GM19468 (cell line): ENCODE measurements at regions not wholly inside any gene's neighbourhood (a gene's known extent, or its start where the extent isn't known, plus 50 kb on each side); places are given as distances from the start of the nearest gene placed in this dataset.
A peak's percentile ranks its signal among the peaks of the same experiment; 100 is the strongest.
"Not testable (repeated sequence)": the region's sequence is repeated elsewhere in the genome, so short reads cannot be mapped to it uniquely, and the experiment has no call there.

ENCODE experiments used
- ATAC-seq: cut with Tn5 transposase; IDR thresholded peaks from one replicate; pipeline ENCODE4 v1.9.1; 2021; ENCODE audit warnings: mild to moderate bottlenecking, moderate library complexity, moderate number of reproducible peaks; ENCODE audit not compliant: unreplicated experiment; ENCODE audit errors: extremely low read depth

DNA sequence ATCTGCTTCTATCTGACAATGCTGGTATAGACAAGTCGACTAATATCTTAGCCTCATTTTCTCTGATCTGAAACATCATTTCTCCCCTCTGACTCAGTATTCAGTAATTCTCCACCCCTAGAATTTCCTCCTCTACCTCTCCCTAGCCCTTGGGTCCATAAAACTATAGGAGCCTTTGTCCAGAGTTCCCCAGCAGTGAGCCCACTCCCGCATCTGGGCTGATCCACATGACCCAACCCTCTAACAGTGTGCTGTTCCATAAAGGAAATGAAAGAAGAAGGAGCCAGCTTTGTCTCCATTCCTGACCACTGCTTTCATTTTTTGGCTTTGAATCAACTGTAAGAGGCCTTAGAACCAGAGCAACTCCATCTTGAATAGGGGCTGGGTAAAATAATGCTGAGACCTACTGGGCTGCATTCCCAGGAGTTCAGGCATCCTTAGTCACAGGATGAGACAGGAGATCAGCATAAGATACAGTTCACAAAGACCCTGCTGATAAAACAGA, 222.7 kb upstream of the CDH8 start:
- not testable (repeated sequence) for ATAC-seq

DNA sequence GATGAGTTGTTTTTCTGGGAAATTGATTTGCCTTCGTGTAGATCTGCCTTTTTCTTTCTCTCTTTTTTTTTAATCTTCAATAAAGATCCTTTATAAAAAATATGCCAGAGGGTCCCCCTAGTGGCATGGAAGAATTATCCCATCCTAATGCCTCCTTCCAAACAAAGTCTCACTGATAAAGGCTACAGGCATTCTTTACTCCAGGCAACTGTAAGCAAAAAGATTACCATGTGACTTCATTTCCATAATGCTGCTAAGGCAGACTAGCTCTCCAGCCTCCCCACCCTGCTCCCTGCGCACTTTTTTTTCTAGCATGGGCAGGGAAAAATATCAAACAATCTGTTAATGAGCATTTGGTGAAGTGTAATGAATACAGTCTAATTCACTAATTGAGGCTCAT, 220.2 kb upstream of the CDH8 start:
- ATAC-seq: no peak

DNA sequence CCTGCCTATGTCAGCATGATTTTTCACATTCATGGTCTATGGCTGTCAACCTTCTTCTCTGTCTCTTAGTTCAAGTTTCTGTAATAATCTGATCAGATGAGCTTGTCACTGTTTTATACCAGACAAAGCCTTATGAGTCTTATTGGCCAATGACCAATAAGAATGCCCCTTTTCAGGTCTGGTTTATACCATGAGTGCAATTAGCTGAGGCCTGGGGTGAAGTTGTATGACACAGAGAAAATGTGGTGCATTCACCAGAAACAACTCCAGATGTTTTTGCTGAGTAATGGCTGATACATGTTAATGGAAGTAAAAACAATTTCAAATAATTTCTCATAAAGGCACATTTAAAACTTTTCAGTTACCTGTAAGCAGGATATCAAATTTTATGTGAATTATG, 218.6 kb upstream of the CDH8 start:
- ATAC-seq: no peak

DNA sequence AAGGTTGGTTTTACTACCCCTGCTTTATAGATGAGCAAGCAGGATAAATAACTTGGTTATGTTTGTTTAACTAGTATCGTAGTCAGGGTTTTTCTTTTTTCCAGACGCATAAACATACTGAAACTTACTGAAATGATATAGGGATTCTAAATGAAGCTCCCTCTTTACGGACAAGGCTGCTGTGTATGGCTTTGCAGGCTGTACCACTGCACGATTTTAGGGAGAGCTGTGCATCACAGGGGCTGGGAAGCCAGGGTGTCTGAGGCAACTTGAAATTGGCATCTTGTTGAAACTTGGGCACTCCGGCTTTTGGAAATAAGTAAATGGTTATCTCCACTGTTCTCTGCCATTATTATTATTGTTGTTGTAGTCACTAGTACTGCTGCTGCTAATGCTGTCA, 218.1 kb upstream of the CDH8 start:
- ATAC-seq: no peak

DNA sequence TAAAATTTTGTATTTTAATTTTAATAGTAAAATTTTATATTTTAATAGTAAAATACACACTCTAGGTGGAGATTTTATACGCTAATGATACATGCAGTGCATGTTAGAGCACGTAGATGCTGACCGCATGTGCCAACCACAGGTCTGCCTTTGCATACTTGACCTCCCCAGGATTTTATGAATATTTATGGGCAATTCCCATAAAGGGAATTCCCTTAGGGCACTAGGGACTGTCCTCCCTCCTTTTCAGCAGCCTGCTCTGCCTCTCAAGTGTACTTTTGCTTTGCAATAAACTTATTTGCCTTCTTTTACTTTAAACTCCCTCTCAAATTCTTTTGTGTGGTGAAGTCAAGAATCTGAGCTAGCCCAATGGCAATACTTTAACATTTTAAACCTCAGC, 217.7 kb upstream of the CDH8 start:
- ATAC-seq: no peak

DNA sequence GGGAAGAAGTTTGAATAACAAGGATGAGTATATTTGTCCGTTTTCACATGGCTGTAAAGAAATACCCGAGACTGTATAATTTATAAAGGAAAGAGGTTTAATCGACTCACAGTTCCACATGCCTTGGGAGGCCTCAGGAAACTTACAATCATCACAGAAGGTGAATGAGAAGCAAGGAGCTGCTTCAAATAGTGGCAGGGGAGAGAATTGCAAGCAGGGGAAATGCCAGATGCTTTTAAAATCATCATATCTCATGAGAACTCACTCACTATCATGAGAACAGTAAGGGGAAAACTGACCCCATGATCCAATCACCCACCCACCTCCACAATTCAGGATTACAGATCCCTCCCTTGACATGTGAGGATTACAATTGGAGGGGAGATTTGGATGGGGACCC, 212.8 kb upstream of the CDH8 start:
- ATAC-seq: no peak

DNA sequence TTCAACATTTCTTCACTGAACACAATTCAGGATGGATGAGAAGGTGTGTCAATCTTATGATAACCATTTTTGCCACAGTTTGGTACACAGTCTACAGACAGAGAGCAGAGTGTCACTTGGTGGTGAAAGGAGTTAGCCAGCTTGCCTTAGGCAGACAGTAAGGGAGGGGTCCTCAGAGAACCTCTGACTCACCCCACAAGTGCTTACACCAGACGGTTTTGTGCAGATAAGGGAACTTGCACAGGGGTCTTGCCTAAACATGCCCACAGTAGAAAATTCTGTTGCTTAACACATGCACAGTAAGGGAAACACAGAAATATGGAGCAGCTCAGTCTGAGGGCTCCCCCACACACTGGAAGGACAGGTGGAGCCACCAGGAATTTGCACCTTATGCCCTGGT, 204.5 kb upstream of the CDH8 start:
- no peak for ATAC-seq

DNA sequence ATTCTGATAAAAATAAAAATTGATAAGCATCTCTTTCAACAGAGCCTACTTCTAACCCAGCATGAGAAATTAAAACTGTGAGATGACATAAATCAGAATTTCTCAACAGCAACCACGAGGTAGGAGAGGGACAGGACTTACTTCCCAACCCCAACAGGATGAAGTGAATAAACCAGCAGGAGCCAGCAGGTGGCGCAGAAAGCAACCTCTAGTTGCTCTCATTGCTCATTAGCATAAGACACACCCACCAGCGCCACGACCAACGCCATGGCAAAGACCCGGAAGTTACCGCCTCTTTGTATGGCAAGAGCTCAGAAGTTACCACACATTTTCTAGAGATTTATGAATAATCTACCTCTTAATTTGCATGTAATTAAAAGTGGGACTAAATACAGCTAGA, 189.4 kb upstream of the CDH8 start:
- peak; percentile 83 for ATAC-seq

DNA sequence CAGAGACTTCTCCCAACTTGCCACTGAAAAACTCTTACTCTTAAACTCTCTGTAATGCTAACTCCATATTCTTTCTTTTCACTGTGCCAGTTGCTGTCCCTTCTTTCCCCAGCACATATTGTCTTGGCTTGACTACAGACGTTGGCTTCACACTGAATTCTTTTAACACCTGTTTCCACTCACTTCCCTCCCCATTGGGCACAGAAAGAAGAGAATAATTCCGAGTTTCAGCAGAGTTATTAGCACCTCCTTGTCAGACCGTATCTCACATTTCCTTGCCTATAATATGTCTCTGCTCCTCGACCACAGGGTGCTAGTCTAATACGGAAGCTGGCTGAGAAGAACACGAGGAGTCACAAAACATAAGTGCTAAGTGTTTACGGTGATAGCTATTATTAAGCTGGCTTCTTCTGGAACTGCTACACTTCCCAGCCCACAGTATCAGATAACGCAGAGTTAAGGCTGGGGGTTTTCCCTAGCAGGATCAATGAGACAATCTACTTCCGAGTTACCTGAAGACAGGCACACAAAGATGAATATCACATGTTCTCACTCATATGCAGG, 188.5 kb upstream of the CDH8 start:
- no peak for ATAC-seq

DNA sequence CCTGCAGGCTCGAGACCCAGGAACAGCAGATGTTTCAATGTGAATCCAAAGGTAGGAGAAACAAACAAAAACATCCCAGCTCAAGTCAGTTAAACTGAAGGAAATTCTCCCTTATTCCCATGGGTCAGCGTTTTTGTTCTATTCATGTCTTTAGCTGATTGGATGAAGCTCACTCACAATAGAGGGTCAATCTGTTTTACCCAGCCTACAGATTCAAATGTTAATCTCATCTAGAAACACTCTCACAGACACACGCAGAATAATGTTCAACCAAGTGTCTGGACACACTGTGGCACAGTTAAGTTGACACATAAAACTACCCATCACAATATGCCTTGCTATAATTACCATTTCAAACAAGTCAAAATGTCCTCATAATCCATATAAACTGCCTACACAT, 180.6 kb upstream of the CDH8 start:
- ATAC-seq: no peak

DNA sequence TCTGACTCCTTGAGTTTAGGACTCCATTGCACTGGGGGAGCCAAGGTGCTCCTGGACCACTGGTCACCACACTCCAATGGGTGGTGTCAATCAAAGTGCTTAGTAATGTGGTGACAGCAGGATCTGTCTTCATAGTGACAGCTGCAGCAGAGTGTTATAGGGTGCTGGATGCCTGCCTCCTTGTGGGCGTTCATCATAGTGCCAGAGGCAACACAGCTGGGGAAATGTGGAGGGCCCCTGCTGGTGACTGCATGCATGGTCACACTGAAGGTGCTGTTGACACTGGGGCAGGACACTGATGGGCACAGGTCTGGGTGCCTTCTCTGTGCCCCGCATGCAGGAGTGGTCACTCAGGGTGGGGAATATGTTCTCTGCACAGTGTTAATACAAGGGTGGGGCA, 177.5 kb upstream of the CDH8 start:
- no peak for ATAC-seq

DNA sequence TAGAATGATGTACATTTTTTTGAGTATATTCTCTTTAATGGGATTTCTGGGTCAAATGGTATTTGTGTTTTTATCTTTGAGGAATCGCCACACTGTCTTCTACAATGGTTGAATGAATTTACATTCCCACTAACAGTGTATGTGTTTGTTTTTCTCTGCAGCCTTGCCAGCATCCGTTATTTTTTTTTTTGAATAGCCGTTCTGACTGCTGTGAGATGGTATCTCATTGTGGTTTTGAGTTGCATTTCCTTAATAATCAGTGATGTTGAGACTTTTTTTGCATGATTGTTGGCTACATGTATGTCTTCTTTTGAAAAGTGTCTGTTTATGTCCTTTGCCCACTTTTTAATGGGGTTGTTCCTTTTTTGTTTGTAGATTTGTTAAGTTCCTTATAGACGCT, 172.7 kb upstream of the CDH8 start:
- no peak for ATAC-seq

DNA sequence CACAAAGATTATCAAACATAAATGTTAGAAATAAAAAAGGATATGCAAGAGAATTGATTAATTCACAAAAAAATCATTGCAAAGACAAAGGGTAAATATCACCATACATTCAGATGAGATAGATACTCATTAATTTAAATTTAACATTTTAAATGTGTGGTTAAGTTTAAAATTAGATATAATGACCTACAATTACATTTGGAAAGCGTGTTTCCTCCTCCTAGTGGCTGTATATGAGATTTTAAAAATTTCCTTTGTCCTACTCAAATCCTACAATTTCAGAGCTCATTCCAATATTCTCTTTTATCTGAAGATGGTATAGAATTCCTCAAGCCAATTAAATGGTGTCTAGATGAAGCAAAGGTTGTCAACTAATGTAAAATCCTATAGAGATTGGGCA, 169.2 kb upstream of the CDH8 start:
- no peak for ATAC-seq

DNA sequence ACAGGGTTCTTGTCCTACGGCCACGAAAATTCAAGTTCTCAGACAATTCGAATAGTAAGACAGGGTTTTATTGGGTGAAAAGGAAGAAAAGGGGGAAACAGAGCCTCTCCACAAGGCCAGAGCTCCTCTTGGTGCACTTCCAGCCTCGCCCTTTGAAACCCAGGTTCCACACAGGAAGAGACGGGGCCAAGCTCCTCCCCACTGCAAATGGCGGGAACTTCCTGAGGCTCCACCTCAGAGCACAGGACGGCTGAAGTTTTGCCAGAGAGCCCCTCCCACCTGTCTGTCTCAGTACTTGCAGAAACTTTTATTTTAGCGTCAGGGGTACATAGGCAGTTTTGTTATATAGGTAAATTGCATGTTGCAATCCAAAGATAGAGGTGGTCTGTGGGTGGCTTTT, 165.7 kb upstream of the CDH8 start:
- ATAC-seq: no peak

DNA sequence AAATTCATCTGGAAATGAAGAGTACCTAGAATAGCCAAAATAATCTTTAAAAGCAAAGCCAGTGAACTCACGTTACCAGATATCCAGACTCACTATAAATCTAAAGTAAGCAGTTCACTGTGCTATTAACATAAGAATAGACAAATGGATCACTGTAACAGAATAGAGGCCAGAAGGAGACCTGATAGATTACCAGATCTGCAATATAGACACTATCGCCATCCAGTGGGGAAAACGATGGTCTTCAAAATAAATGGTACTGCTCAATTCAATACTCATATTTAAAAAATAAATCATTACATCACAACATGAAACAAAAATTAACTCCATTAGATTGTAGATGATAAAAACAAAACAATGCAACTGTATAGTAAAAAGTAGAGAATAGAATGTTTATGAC, 158.6 kb upstream of the CDH8 start:
- no peak for ATAC-seq

DNA sequence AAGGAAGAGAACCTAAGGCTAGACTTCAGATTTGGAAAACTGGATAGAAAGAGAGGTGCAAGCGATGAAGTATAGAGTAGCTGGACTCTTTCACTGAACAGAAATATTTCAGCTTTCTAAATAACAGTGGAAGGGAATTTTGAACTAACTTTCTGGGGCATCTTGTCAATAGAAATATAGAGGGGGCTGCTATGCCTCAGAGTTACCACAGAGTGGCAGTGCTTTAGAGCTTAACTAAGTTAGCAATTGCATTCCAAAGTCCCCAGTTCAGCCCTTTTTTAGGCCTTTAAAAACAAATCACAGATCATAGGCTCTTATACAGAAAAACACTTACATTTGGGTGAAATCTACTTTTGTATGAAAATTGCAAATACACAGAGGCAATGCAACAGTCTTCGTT, 154.2 kb upstream of the CDH8 start:
- no peak for ATAC-seq

DNA sequence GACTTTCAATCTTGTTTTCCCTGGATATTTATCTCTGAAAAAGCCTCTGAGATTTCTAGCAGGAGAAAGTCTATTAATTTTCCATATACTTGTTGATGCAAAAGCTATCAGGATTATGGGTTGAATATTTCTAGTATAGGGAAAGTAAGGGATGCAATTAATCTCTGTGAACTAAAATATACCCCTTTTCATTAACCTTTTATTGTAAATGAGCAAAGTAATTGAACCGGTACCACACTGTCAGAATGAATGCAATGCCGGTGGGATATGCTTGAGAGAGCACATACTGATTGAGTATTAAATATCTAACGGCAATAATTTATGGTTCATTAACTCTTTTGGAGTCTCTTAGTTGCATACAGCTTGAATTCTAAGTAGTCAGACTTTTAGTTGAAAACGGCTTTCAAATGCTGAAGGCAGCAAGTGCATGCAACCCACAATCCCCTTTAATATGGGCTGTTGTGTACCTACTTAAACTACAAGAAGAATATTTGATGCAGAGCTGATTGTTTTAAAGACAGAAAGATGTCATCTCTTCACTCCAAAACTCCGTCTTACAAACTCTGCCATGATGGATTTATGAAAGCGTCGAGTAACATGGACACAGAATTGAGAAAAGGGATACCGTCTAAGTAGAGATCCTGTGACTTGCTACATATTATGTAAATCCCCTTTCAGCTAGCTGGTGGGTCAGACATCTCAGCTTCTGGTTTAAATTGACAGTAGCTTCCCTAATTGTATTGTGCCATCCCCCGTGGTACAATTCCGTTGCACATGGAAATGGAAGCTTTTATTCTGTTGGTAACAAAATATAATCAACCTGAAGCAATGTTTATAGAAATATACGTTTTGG, 141.3 kb upstream of the CDH8 start:
- no peak for ATAC-seq

DNA sequence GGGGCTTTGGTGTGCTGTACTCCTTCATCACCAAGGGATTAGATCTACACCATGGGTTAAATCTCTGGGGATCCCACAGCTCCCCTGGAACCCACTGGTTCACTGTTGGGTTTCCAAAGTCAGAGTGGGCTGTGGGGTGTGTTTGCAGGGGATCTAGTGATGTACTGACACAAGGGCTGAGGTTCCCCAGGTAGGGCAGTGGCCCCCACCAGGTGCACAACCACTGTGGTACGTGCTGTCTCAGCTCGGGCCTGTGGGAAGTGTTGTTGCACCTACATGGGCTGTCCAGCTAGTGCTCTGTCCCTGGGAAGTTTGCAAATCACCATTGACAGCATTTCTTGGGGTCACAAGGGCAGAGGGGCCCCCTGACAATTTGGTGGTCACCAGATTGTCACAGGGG, 134.4 kb upstream of the CDH8 start:
- no peak for ATAC-seq

DNA sequence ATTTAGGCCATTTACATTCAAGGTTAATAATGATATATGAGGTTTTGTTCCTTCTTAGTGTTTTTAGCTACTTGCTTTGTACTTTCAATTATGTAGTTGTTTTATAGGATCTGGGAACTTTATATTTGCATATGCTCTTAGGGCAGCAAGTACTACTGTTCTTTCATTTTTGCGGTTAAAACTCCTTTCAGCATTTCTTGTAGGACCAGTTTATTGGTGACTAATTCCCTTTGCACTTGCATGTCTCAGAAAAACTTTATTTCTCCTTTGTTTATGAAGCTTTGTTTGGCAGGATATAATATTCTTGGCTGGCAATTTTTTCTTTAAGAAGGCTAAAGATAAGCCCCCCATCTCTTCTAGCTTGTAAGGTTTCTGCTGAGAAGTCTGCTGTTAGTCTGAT, 131.3 kb upstream of the CDH8 start:
- ATAC-seq: no peak

DNA sequence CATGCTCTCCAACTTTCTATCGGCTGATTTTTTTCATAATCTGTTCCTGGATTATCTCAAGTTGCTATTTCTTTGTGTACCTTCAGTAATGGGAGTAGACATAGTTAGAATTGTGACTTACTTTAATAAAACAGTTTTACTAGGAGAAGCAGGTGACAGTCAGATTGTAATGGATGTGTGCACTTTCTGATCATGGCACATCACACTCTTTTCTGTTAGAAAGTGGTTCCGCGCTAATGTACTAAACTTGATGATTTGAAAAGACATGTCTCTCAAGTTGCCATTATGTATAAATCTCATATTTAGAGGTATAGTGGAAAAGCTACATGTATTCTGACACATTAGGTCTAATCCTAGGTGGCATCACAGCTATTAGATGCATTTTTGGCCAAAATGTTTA, 121.3 kb upstream of the CDH8 start:
- ATAC-seq: no peak

DNA sequence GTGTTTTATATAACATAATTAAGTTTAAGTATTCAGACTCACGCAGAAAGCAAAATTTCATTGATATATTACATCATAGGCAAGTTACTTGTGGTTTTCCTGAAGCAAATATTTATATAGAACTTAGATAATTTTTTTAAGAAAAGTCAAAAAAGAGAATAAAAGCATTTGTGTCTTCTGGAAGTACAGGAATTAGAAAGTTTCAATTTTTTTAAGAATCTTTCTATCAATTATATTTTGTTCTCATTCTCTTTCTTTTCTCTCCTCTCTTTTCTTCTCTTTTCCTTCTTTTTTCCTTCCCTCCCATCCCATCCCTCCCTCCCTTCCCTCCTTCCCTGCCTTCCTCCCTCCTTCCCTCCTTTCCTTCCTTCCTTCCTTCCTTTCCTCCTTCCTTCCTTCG, 120.7 kb upstream of the CDH8 start:
- no peak for ATAC-seq

DNA sequence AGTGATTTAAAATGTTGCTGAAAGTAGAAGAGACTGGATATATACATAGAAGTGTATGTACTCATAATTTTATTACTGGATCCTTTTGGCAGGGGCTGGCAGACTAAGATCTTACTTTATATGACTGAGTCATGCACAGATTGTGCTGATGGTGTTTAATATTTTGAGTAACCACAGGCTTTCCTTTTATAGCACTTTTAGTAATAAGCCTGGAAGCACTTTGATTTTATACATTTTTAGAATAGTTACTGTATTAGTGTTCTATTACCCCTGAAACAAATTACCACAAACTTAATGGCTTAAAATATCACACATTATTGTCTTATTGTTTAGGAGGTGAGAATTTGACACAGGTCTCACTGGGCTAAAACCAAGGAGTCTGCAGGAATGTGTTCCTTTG, 113.4 kb upstream of the CDH8 start:
- ATAC-seq: no peak
